ENCODE measurements at regions not wholly inside any gene's neighbourhood (a gene's known extent, or its start where the extent isn't known, plus 50 kb on each side); places are given as distances from the start of the nearest gene placed in this dataset.
"Not testable (repeated sequence)": the region's sequence is repeated elsewhere in the genome, so short reads cannot be mapped to it uniquely, and the experiment has no call there.

DNA sequence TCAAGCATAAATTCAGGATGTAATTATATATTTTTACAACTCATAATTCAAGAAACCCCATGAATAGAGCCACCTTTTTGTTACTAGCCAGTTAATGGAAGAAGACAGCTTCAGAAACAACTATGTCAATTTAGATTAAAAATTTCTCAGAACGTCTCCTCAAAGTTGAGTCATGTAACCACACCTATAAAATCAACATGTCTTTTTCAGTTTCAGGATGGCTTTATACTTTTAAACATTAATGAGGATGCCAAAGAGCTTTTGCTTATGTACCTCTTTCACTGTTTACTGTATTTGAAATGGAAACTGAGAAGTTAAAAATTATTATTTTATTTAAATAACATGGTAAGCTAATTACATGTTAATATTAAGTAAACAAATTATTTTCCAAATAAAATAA lies 280.1 kb downstream of the PTH2R start:
- TF ChIP-seq, protein P1, sequence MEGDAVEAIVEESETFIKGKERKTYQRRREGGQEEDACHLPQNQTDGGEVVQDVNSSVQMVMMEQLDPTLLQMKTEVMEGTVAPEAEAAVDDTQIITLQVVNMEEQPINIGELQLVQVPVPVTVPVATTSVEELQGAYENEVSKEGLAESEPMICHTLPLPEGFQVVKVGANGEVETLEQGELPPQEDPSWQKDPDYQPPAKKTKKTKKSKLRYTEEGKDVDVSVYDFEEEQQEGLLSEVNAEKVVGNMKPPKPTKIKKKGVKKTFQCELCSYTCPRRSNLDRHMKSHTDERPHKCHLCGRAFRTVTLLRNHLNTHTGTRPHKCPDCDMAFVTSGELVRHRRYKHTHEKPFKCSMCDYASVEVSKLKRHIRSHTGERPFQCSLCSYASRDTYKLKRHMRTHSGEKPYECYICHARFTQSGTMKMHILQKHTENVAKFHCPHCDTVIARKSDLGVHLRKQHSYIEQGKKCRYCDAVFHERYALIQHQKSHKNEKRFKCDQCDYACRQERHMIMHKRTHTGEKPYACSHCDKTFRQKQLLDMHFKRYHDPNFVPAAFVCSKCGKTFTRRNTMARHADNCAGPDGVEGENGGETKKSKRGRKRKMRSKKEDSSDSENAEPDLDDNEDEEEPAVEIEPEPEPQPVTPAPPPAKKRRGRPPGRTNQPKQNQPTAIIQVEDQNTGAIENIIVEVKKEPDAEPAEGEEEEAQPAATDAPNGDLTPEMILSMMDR (conservative IDR thresholded peaks at IDR 0.05; ENCODE audit: low read length) = no peak
- no peak for TF ChIP-seq EZH2phosphoT487 (IDR thresholded peaks at IDR 0.05; ENCODE audit: borderline replicate concordance, low read depth, low read length)
- no peaks in the 10 kb centered on the region for H3K36me3 ChIP-seq (ENCODE audit: insufficient read depth, low read length)
- no peak overlapping the region for H2AFZ ChIP-seq (ENCODE audit: low read length)
- H3K79me2 ChIP-seq (ENCODE audit: insufficient read depth, low read depth, low read length) = no peaks in the 10 kb centered on the region
- H3K9me3 ChIP-seq (ENCODE audit: low read length) = no peaks in the 10 kb centered on the region
- H4K20me1 ChIP-seq (ENCODE audit: insufficient read depth, low read length) = no peaks in the 10 kb centered on the region
- H3K27ac ChIP-seq (ENCODE audit: low read depth, low read length, poor library complexity, severe bottlenecking) = no peak overlapping the region
- no peak overlapping the region for H3K4me3 ChIP-seq (ENCODE audit: low read depth, low read length, poor library complexity, severe bottlenecking)
- no peaks in the 10 kb centered on the region for H3K9me2 ChIP-seq (ENCODE audit: insufficient read depth, low read length)
- H3K4me2 ChIP-seq (ENCODE audit: low read length) = no peak overlapping the region
- no peak for DNase-seq (ENCODE audit: low spot score)
- BruUV-seq (replicated peaks) = no TSS peak
- intact Hi-C loops (cut with micrococcal nuclease; ENCODE audit: unreplicated experiment) = no loop called here
- no peaks in the 10 kb centered on the region for H3K4me1 ChIP-seq (ENCODE audit: insufficient read depth, low read length, poor library complexity, severe bottlenecking)
- POLR2A ChIA-PET = interaction anchor here (0.6 to 0.7 kb wide), 2 partner anchors 56 to 793 kb away, joined by 3 read pairs; no protein-coding TSS in a partner anchor
- CTCF ChIA-PET (ENCODE audit: unreplicated experiment) = no interaction called here

DNA sequence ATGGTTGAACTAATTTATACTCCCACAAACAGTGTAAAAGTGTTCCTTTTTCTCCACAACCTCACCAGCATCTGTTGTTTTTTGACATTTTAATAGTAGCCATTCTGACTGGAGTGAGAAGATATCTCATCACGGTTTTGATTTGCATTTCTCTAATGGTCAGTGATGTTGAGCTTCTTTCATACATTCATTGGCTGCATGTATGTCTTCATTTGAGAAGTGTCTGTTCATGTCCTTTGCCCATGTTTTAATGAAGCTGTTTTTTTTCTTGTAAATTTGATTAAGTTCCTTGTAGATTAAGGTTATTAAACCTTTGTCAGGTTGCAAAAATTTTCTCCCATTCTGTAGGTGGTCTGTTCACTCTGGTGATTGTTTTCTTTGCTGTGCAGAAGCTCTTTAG lies 281.1 kb downstream of the PTH2R start:
- H3K27ac ChIP-seq (ENCODE audit: low read depth, low read length, poor library complexity, severe bottlenecking); H2AFZ ChIP-seq (ENCODE audit: low read length); H4K20me1 ChIP-seq (ENCODE audit: insufficient read depth, low read length); H3K4me2 ChIP-seq (ENCODE audit: low read length); DNase-seq (ENCODE audit: low spot score); H3K9me2 ChIP-seq (ENCODE audit: insufficient read depth, low read length); H3K4me1 ChIP-seq (ENCODE audit: insufficient read depth, low read length, poor library complexity, severe bottlenecking); CTCF ChIA-PET (ENCODE audit: unreplicated experiment); H3K36me3 ChIP-seq (ENCODE audit: insufficient read depth, low read length); H3K79me2 ChIP-seq (ENCODE audit: insufficient read depth, low read depth, low read length); intact Hi-C loops (cut with micrococcal nuclease; ENCODE audit: unreplicated experiment); BruUV-seq (replicated peaks); H3K4me3 ChIP-seq (ENCODE audit: low read depth, low read length, poor library complexity, severe bottlenecking); H3K9me3 ChIP-seq (ENCODE audit: low read length): not testable (repeated sequence)
- POLR2A ChIA-PET = interaction anchor here (1.3 kb wide), 1 partner anchor 9 kb away, joined by 4 read pairs; no protein-coding TSS in a partner anchor

DNA sequence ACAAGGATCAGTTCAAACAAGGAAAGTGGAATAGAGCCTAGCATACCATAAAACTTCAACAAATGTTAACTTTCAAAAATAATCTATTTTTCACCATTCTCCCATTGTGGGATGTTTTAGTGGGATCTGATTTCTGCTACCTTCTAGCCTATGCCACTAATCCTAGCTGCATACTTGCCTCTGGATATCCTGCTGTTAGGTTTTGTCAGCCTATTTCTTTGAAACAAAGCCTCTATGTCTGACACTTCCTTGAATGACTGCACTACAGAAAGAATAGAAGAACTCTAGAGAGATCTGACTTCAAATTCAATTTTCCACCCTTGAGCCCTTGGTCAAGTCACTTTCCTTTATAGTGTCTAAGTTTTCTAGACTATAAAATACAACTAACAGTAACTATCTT lies 291.5 kb downstream of the PTH2R start:
- Histone ChIP-seq H3K27ac (ENCODE audit: low read depth, low read length, poor library complexity, severe bottlenecking) (no peak overlapping the region), H3K4me2 (ENCODE audit: low read length) (no peak overlapping the region), H2AFZ (ENCODE audit: low read length) (no peak overlapping the region), H3K9me2 (ENCODE audit: insufficient read depth, low read length) (no peaks in the 10 kb centered on the region), H3K4me3 (ENCODE audit: low read depth, low read length, poor library complexity, severe bottlenecking) (no peak overlapping the region), H3K79me2 (ENCODE audit: insufficient read depth, low read depth, low read length) (no peaks in the 10 kb centered on the region), H4K20me1 (ENCODE audit: insufficient read depth, low read length) (no peaks in the 10 kb centered on the region), H3K4me1 (ENCODE audit: insufficient read depth, low read length, poor library complexity, severe bottlenecking) (no peaks in the 10 kb centered on the region), H3K9me3 (ENCODE audit: low read length) (no peaks in the 10 kb centered on the region), H3K36me3 (ENCODE audit: insufficient read depth, low read length) (no peaks in the 10 kb centered on the region)
- no peak for DNase-seq (ENCODE audit: low spot score)
- intact Hi-C loops (cut with micrococcal nuclease; ENCODE audit: unreplicated experiment) = no loop called here
- ChIA-PET CTCF (ENCODE audit: unreplicated experiment) (no interaction called here), POLR2A (no interaction called here)
- no TSS peak for BruUV-seq (replicated peaks)
- TF ChIP-seq, protein P1 (conservative IDR thresholded peaks at IDR 0.05; ENCODE audit: low read length) = no peak
- TF ChIP-seq EZH2phosphoT487 (IDR thresholded peaks at IDR 0.05; ENCODE audit: borderline replicate concordance, low read depth, low read length) = no peak
